ENCODE measurements at regions not wholly inside any gene's neighbourhood (a gene's known extent, or its start where the extent isn't known, plus 50 kb on each side); places are given as distances from the start of the nearest gene placed in this dataset.

DNA sequence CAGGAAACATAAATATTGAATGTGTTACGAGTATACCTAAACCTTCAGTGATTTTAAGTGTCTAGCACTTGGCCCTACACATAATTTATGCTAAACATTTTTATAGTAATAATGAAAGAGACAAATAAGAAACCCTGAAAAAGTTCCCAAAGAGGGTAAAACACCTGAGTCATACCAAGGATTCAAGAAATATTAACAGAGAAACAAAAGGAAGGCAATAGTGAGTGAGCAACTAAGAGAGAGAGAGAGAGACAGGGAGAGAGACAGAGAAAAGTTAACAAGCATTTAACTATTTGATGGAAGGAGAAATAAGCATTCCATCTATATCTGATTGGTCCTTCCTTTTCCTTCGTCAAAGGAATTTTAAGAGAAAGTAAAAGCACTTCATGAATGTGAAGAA lies 743.6 kb upstream of the POU3F4 start:
- Histone ChIP-seq H3K4me3 (ENCODE audit: low read depth, low read length, poor library complexity, severe bottlenecking) (no peak overlapping the region), H4K20me1 (ENCODE audit: insufficient read depth, low read length) (no peaks in the 10 kb centered on the region), H3K27me3 (ENCODE audit: insufficient read depth, low read length) (no peaks in the 10 kb centered on the region), H3K27ac (ENCODE audit: low read depth, low read length, poor library complexity, severe bottlenecking) (no peak overlapping the region), H2AFZ (ENCODE audit: low read length) (no peak overlapping the region), H3K36me3 (ENCODE audit: insufficient read depth, low read length) (no peaks in the 10 kb centered on the region), H3F3A (ENCODE audit: insufficient read depth, low read length) (no peaks in the 10 kb centered on the region), H3K4me1 (ENCODE audit: insufficient read depth, low read length, severe bottlenecking) (no peaks in the 10 kb centered on the region), H3K4me2 (ENCODE audit: low read length) (no peak overlapping the region), H3K9me2 (ENCODE audit: low read depth, low read length) (no peaks in the 10 kb centered on the region), H3K79me2 (ENCODE audit: insufficient read depth, low read length) (no peaks in the 10 kb centered on the region), H3K9ac (ENCODE audit: low read length) (no peak overlapping the region), H3K9me3 (ENCODE audit: low read length) (no peaks in the 10 kb centered on the region)
- TF ChIP-seq, protein P1, sequence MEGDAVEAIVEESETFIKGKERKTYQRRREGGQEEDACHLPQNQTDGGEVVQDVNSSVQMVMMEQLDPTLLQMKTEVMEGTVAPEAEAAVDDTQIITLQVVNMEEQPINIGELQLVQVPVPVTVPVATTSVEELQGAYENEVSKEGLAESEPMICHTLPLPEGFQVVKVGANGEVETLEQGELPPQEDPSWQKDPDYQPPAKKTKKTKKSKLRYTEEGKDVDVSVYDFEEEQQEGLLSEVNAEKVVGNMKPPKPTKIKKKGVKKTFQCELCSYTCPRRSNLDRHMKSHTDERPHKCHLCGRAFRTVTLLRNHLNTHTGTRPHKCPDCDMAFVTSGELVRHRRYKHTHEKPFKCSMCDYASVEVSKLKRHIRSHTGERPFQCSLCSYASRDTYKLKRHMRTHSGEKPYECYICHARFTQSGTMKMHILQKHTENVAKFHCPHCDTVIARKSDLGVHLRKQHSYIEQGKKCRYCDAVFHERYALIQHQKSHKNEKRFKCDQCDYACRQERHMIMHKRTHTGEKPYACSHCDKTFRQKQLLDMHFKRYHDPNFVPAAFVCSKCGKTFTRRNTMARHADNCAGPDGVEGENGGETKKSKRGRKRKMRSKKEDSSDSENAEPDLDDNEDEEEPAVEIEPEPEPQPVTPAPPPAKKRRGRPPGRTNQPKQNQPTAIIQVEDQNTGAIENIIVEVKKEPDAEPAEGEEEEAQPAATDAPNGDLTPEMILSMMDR (IDR thresholded peaks at IDR 0.05; ENCODE audit: low read length): no peak
- TF ChIP-seq EZH2 (IDR thresholded peaks at IDR 0.05; ENCODE audit: borderline replicate concordance, low read length): no peak

DNA sequence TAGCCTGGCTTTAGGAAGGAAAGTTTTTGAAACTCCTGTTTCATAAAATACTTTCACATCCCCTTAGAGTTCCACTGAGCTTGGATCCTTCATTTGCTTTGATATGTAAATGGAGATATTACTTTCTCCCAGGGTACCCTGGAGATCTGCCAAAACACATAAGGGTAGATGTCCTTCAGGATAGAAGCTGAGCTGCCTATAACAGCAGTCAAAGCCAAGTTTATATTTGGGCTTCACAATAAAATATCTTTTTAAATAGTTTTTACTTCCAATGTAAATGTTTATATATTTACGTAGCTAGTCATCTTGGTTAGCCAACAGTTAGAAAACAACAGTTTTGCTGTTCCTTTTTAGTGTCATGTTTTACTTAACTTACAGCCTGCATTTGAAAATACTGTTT lies 742.3 kb upstream of the POU3F4 start:
- Histone ChIP-seq H4K20me1 (ENCODE audit: insufficient read depth, low read length) (no peaks in the 10 kb centered on the region), H3K27ac (ENCODE audit: low read depth, low read length, poor library complexity, severe bottlenecking) (no peak overlapping the region), H2AFZ (ENCODE audit: low read length) (no peak overlapping the region), H3K9me3 (ENCODE audit: low read length) (no peaks in the 10 kb centered on the region), H3K4me2 (ENCODE audit: low read length) (no peak overlapping the region), H3K9ac (ENCODE audit: low read length) (no peak overlapping the region), H3K79me2 (ENCODE audit: insufficient read depth, low read length) (no peaks in the 10 kb centered on the region), H3K9me2 (ENCODE audit: low read depth, low read length) (no peaks in the 10 kb centered on the region), H3K4me3 (ENCODE audit: low read depth, low read length, poor library complexity, severe bottlenecking) (no peak overlapping the region), H3K27me3 (ENCODE audit: insufficient read depth, low read length) (no peaks in the 10 kb centered on the region), H3K4me1 (ENCODE audit: insufficient read depth, low read length, severe bottlenecking) (no peaks in the 10 kb centered on the region), H3K36me3 (ENCODE audit: insufficient read depth, low read length) (no peaks in the 10 kb centered on the region), H3F3A (ENCODE audit: insufficient read depth, low read length) (no peaks in the 10 kb centered on the region)
- TF ChIP-seq EZH2 (IDR thresholded peaks at IDR 0.05; ENCODE audit: borderline replicate concordance, low read length): no peak
- TF ChIP-seq, protein P1 (IDR thresholded peaks at IDR 0.05; ENCODE audit: low read length): no peak

DNA sequence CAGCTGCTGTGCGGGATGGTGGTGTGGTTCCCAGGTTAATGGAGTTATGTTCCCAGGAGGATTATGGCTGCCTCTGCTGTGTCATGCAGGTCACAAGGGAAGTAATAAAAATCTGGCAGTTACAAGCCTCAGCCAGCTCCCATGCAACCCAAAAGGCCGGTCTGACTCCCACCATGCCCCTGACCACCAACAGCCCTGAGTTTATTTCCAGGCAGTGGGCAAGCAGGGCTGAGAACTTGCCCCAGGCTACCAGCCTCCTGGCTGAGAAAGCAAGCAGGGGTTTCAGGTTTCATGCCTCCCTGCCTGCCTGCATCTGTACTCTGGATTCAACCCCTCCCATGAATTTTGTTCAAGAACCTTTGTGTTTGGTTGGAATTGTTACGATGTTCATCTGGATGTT lies 732.7 kb upstream of the POU3F4 start:
- TF ChIP-seq, protein P1 (IDR thresholded peaks at IDR 0.05; ENCODE audit: low read length): no peak
- TF ChIP-seq EZH2 (IDR thresholded peaks at IDR 0.05; ENCODE audit: borderline replicate concordance, low read length): no peak
- Histone ChIP-seq H2AFZ (ENCODE audit: low read length) (no peak overlapping the region), H3K9me3 (ENCODE audit: low read length) (no peaks in the 10 kb centered on the region), H3K9me2 (ENCODE audit: low read depth, low read length) (no peaks in the 10 kb centered on the region), H4K20me1 (ENCODE audit: insufficient read depth, low read length) (no peaks in the 10 kb centered on the region), H3F3A (ENCODE audit: insufficient read depth, low read length) (no peaks in the 10 kb centered on the region), H3K4me2 (ENCODE audit: low read length) (no peak overlapping the region), H3K27me3 (ENCODE audit: insufficient read depth, low read length) (no peaks in the 10 kb centered on the region), H3K9ac (ENCODE audit: low read length) (no peak overlapping the region), H3K27ac (ENCODE audit: low read depth, low read length, poor library complexity, severe bottlenecking) (no peak overlapping the region), H3K4me3 (ENCODE audit: low read depth, low read length, poor library complexity, severe bottlenecking) (no peak overlapping the region), H3K36me3 (ENCODE audit: insufficient read depth, low read length) (no peaks in the 10 kb centered on the region), H3K4me1 (ENCODE audit: insufficient read depth, low read length, severe bottlenecking) (no peaks in the 10 kb centered on the region), H3K79me2 (ENCODE audit: insufficient read depth, low read length) (no peaks in the 10 kb centered on the region)
